Hematopoietic multipotent progenitor cell treated with erythropoietin and hydrocortisone succinate and interleukin-3 and kit ligand, for 8 days (in vitro differentiated cells): ENCODE measurements at regions not wholly inside any gene's neighbourhood (a gene's known extent, or its start where the extent isn't known, plus 50 kb on each side); places are given as distances from the start of the nearest gene placed in this dataset.

ENCODE experiments used
- DNase-seq: peaks from one replicate; pipeline ENCODE4 v3.0.0-alpha.2; 2015

DNA sequence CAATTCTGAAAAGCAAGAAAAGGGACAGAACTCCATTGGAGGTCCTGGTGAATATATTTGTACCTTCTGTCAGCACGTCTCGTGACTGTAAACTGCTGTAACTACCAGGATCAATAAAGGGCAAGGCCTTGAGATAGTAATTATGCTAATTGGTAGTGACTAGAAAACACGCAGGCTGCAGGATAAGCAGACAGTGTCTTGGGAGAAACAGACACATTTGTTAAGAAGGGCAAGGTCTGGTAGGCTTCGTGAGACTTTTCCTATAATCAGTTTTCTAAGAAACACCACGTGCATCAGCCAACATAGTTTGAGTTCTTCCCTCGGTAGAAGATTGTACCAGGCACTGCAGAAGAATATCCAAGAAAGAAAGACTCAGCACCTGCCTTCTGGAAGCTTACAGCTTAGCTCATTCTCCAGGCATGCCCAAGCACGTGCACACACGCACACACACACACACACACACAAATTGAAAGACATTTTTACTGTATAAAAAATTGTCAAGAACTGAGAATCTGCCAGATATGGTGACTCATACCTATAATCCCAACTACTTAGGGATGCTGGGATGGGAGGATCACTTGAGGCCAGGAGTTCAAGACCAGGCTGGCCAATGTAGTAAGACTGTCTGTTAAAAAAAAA lies 167.0 kb upstream of the SASH1 start:
- no peak for DNase-seq

DNA sequence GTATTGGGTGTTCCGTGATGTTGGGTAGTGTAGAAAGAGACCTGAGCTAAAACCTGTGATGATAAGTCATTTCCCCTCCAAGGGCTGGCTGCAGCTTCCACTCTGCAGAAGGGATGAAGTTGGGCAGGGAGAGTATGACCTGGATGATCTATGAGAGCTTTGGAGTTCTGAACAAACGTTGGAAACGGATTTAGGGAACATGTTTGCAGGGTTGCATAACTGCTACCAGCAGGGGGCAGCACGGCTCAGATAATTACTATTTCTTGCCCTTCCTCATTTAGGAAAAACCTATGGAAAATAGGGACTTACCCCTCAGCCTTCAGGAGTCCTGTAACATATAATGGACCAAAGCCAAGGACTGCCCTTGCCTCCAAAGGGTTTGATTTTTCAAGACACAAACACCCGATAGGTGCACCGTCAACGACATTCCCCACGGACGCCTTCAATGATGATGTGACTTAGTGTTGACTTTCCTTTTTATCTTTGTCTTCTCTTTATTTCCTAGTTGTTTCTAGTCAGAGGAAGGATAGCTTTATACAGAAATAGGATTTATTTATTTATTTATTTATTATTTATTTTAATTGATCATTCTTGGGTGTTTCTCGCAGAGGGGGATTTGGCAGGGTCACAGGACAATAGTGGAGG lies 164.9 kb upstream of the SASH1 start:
- peak; percentile 21 for DNase-seq

DNA sequence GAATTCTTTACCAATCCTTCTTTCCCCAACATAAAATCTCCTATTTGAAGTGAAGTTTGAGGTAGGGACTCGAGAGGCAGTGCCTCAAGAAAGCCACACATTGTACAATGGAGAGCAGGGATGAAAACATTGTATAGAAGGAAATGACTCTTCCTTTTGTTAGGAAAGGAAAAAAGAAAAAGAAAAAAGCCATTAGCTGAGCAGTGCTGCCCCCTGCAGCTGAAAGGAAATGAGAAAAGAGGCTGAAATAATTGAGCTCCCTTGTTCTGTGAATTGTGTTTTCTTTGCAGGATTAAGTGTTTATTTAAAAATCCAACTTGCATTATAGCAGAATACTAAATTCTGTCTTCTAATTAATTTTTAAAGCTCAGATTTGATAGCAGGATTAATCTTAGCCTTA lies 162.9 kb upstream of the SASH1 start:
- DNase-seq = no peak

DNA sequence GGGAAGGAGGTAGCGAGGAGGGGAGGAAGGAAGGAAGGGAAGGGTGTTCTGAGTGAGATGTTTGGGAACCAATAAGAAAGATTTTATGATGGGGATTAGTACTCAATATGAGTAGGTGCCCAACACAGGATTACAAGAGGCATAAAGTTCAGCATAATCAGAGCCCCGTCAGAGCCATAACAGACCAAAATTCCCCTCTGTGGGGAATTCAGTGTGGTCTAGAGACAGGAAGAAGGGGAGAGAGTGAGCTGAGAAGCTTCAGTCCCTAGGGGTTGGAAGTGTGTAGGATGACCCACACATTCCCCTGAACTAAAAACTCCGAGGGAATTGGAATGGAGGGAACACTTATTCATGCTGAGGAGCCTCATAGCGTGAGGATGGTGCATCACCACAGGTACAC lies 160.3 kb upstream of the SASH1 start:
- no peak for DNase-seq

DNA sequence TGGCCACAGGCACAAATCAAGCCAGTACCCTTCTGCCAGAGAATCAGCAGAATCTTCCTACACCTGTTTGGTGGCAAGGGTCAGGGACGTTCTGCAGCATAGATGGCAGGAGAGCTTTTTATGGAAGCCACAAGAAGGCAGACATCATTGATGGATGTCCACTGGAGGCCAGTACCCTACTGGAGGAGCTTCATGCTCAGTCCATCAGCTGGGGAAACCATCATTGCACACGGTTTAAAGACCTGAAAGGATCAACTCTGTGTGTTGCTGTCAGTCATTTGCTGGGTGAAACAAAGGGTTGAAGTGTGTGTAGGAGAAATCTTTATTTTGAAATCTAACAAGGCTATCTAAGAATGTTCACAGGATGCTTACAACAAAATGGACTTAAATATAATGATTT lies 158.9 kb upstream of the SASH1 start:
- no peak for DNase-seq

DNA sequence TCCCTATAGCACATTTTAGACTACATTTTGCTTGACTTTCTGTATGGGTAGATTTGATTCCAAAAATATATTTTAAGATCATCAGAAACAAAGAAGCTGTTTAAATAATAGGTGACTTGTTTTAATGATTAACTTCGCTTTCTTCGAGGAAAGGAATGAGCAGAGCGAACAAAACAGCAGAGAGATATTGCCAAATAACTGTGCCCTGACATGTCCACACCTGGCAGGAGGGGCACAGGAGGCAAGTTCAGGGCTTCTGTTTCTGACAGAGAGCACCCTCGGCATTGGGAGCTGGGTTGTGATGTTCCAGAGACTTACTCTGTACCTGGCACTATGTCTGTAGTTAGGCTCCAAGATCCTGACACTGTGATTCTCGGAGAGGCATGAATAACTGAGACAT lies 155.7 kb upstream of the SASH1 start:
- no peak for DNase-seq

DNA sequence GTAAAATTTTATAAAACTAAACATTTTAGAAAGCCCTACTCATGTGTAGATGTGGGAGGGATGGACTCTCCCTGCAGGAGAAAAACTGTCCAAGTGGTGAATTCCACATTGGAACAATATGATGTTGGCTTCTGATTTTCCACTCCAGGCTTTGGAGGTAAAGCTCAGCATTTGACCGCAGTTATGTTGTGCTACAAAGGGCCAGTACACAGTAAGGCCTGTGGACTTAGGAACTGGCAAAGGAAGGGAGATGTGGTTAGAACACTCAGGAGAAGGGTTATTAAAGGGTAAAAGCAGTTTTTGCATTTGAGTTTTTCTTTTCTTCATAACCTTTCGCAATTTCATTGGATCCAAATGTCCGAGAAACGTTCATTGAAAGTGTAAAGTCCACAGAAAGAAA lies 150.3 kb upstream of the SASH1 start:
- DNase-seq = no peak

DNA sequence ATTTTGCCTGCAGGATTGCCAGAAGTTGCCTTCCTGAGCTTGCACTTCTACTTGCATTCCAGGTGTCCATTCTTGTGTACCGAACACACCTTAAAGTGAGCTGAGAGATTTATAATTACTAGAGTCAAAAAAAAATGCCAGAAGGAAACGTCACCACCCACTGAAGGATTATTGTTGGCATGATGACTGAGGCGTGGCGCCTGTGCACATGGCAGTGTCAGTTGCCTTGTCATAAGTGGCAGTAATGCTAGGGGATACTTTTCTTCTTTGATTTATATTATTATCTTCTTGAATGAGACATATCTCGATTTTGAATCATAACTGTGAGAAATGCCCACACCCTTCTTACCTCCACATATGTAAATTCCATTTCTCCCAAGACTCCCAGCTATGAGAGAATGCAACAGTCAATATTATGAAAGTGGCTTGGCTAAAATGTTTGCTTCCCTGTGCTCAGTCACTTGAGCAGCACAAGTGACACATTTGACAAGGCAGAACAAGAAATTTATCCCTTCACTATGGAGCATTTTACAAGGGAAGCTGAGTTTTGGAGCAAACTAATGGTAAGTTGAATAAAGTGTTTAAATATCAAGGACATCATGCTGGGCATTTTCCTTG lies 149.5 kb upstream of the SASH1 start:
- no peak for DNase-seq

DNA sequence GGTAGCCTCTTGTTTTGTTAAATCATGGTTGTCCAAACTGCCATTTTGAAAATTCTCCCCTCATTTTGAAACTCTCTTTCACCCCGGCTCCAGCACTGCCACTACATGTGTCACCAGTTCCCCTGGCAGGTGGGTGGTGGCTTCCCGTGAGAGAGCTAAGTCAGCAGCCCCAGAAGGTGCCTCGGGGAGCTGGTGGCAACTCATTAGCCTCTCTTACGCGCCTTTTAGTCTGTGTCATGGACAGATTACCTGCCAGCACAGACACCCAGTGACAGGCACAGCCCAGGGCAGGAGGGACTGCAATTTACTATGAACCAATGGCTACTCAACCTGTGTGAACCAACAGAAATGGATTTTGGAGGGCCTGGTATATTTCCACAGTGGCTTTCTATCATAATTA lies 147.1 kb upstream of the SASH1 start:
- no peak for DNase-seq

DNA sequence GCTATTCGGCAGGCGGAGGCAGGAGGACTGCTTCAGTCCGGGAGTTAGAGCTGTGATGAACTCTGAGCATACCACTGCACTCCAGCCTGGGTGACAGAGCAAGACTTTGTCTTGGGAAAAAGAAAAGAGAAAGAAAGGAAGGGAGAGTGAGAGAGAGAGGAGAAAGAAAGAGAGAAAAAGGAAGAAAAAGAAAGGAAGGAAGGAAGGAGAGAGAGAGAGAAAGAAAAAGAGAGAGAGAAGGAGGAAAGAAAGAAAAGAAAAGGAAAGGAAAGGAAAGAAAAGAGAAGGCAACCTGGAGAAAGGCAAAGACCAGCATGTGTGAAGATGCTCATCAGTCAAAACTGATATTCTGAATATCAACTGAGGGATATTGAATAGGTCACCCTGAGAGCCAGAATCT lies 143.1 kb upstream of the SASH1 start:
- no peak for DNase-seq

DNA sequence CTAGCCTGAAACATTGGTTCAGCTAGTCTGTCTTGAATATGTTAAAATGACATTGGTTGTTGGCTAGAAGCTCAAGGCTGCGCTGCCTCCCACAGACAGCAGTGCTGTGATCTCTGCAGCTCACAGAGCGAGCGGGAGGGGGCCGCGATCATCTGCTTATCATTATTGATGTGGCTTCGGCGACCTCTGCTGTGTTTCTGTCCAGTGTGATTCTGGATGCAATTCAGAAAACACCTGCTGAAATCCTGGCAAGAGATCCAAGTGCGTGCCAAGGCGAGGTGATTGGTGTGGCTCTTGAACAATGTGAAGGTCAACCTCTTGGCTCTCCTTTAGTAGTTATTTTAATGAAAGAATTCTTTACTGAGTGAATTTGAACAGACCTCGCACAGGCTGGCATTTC lies 142.3 kb upstream of the SASH1 start:
- no peak for DNase-seq

DNA sequence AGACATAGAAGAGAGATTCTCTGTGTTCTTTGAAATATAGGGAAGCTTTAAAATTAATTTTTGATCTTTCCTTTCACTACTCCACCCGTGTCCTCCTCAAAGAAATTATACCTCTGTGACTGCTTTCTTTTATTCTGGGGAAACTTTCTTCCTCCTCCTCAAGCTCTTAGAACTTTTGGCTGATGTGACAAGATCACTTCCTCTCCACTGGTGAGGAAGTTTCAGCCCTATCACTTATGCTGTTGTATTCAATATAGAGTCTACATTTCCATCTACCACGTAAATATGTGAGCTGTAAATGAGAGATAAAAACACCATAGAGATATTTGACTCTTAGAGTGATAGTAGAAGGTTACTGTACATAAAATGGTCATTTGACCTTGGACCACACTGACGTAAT lies 141.9 kb upstream of the SASH1 start:
- DNase-seq = no peak

DNA sequence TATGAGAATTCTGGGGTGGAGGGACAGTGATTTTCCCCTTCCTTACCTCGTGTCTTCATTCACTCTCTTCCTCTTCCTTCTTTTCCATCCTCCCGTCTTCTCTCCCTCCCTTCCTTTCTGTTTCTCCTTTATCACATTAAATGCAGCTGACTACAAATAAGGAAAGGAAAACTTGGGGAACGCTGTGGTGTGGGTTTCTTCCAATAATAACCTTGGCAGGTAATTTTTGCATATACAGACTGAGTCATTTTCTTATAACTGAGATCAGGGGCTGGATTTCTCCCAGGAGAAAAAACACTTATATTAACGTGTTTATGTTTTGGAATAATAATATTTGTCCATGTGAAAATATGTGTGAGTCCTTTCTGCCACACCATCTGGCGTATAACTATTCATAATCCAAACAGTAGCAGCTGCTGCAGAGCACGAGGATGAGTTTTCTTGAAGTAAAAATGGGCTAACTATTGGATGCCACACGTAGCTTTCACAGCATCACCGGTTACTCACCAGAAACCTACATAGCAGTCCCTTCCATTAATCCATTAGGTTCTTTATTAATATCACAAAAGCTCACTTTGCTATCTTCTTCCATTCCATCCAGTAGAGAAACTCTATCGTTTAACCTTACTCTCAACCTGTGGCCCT lies 139.2 kb upstream of the SASH1 start:
- no peak for DNase-seq

DNA sequence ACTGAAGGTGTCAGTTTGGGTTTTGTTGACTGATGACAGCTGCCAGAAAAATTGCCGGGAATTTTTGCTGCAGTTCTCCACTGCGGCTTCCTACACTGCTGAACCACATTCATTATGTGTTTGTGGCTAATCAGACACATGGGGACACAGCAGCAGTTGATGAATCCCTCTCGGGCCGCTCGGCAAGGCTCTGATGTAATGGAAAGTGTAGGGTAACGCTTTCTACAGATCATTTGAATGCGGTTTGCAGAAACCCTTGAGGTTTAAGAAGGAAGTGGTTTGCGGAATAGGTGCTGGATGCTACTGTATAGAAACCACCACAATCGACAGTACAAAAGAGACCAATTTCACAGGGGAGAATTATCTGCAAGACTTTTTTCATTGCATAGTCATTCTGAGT lies 138.7 kb upstream of the SASH1 start:
- DNase-seq = peak; percentile 45

DNA sequence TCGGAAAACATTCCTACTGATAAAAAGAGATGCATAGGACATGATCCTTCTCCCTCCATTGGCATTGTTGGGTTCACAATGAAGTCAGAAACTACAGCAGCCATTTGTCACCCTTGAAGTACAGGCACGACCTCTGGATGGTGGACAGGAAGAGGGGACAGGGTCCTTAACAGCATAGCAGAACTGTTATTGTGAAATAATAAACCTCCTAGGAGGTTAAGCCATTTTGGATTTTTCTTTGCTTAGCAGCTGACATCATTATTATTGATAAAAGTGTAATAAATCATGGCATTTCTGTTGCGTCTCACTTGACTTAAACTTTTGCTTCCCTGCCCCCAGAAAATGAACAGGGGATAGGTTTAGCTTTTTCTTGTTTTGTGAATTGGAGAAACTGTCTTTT lies 134.3 kb upstream of the SASH1 start:
- DNase-seq = no peak

DNA sequence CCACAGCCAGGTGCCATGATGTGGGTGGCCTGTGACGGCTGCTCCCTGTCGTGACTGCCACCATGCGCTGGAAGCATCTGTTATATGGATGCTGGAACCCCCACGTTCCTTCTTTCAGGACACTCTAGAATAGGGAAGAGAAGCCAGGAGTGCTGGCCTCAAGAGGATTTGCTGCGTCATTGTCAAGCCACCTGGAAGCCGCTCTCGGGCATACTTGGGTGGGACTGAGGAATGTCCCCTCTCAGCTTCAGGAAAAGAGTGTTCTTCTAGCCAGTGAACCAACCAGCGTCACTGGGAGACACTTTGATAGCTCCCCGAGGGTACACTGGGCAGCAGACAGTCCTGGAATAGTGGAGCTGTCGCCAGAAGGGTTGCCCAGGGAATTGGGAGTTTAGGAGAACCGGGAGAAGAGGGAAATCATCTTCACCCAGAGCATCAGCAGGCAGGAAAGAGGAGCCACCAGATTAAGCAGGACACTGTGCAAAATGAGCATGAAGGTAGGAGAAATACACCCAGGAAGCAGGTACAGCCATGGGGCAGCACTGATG lies 130.8 kb upstream of the SASH1 start:
- DNase-seq = no peak

DNA sequence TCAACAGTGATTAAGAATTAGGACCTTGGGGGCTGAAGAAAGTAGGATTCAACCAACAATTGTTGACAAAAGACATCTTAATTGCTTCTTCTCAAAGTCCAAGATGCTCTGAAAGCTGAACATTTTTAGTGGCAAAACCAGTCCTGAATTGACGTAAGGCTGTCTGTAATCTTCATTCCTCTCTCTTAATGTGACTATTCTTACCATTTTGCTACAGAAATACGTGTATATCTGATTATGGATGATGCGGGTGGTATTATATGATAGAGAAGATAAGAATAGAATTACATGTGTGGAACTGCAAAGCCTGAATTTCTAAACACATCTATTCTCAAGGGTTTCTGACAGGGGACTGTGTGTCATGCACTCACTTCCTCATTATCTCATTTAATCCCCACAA lies 130.3 kb upstream of the SASH1 start:
- DNase-seq = no peak

DNA sequence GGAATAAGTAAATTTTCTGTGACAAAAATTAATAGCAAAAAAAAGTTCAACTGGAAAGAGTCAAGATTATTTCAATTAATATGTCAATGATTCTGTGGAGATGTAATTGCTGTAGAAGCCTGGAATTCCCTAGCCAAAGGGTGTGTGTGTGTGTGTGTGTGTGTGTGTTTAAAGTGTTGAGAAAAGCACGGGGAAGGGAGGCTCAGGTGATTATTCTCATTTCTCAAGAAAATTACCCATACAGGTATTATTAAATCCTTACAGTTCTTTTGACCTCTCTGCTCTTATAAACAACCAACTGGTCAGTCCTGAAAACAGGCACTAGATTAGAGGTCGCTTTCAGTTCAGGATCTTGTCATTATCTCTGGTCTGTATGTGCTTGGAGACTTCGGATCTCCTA lies 129.3 kb upstream of the SASH1 start:
- no peak for DNase-seq

DNA sequence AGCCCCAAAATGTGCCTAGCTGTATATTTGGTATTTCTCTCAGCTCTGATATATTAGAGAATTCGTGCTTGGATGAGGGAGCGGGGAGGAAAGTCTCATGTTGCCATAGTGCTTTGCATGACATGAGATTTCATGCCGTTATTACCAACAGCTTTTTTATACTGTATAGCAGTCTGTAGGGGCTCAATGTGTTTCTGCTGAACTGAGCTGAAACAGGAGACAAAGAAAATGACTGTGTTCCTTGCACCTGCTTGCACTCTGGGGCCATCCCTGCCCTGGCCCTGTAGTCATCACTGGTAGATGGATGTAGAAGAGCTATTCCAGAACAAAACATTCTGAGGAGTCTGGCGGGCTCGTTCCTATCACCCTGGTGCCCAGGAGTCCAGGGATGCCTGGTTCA lies 128.0 kb upstream of the SASH1 start:
- no peak for DNase-seq

DNA sequence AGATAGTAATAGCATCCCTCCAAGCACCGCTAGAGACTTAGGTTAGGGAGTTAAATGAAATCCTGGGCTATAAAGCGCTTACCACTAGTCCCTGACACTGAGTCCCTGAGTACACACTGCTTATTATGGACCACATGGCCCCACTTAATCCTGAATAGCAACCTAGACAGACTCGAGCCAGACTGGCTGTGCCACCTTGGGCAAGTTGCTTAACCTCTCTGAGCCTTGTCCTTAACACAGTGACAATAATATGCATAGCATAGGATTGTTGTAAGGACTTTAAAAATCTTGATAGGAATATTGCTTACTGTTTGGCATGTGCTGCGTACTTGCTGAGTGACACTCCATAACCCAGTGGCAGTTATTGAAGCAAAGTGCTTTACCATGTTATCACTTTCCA lies 125.6 kb upstream of the SASH1 start:
- no peak for DNase-seq

DNA sequence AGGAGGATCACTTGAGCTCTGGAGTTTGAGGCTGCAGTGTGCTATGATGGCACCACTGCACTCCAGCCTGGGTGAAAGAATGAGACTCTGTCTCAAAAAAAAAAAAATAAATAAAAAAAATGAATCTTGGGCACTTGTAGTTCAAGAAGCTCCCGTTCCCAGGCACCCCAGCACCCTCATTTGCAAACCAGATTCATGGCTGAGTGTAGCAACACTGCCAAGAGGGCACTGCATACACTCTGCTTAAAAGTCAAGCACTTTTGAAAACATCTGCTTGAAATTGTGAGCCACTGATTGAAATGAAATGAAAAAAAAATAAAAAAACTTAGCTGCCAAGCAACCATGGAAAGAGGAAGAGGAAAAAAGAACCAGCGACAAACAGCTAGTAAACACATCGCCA lies 124.7 kb upstream of the SASH1 start:
- DNase-seq = no peak

DNA sequence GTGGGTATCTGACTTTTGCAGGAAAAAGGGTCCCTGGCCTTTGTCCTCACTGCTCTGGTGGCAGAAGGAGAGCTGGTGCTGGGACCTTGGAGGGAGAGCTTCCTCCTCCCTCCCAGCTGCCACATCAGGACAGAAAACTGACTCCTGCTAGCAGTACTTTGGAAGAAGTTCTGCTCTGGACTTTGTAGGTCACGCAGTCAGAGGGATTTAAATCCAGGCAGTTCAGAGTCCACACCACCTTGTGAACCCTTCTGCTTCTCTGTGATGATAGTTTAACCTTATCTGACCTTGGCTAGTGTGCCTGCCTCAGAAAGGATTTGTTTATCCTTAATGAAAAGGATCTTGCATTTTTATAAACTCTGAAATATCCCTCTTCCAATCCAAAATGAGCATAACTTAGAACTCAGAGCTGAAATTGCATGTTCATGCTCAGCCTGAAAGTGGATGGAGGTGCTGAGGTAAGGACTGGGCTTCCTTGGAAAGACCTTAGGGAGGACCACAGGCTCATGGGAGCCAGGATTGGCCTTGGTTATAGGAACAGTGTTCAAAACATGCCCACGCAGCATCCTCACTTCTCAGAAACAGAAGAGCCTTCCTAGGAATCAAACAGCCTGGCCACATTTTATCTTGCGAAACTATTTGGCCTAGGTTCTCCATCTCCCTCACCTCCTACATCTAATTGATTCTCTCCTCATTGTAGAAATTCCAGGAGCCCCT lies 123.9 kb upstream of the SASH1 start:
- no peak for DNase-seq
